ENCODE measurements at regions not wholly inside any gene's neighbourhood (a gene's known extent, or its start where the extent isn't known, plus 50 kb on each side); places are given as distances from the start of the nearest gene placed in this dataset.

- TF ChIP-seq CTCF (IDR thresholded peaks at IDR 0.05) (no peak), POLR2A (IDR thresholded peaks at IDR 0.05) (no peak)
These were observed 218.6 kb upstream of the FOXN3 start for GRCh38 chr14:89635615-89636014.

All from heart left ventricle (tissue), 13 donors.